ENCODE measurements at regions not wholly inside any gene's neighbourhood (a gene's known extent, or its start where the extent isn't known, plus 50 kb on each side); places are given as distances from the start of the nearest gene placed in this dataset.

DNA sequence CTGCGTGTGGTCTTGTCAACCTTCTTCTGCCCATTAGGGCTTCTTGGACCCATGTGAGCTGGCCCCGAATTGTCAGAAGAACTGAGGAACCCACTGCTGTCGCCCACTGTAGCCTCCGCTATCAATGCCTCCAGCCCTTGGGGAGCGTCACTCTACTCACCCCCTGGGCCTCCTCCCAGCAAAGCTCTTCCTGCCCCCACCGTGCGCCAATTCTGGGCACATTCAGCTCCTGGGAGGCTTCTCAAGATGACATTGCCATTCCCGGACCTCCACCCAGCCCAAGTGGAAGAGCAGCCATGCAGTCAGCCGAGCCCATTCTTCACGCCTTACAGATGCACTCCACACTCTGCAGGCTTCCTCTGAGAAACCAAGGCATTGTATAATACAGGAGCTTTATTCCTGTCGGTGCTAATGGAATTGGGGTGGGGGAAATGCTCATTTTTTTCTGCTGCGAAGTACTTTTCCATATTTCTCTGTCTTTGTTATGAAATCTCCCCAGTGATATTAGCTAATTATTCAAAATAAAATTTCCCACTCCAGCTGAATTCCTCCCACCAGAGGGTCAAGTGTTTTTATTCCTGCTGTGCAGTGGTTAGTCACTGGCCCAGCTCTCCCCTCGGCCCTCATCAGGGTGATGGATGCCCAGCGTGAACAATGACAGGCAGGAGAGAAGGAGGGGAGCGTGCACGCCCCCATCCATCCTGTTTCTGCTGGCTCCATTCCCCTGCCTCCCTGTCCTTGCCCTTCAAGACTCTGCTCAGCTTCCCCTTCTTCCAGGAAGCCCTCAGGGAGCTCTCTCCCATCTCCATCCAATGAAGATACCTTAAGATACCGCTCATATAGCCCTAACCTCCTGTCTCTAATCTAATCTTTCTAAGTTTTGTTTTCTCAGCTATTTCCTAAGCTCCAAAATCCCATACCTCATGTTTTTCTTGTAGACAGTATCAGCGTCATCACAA, 87.7 kb downstream of the C16orf95 start:
- DNase-seq (ENCODE audit: low read depth) = no peak

DNA sequence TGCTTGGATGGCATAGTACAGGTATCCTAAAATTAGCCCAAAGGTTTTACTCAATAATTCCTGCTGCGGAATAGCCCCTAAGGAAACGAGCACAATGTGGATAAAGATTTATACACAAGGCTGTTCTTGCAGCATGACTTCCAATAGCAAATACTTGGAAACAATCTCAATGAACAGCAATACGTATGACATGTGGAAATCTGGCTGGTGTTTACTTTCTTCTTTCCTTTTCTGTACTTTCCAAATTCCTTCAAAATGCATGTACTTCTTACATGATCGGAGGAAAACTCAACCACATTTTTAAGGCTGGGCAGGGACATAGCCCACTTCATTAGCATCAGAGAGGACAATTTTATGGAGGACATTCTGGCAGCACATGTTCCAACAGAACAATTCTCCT, 86.6 kb downstream of the C16orf95 start:
- DNase-seq (ENCODE audit: low read depth) = no peak

DNA sequence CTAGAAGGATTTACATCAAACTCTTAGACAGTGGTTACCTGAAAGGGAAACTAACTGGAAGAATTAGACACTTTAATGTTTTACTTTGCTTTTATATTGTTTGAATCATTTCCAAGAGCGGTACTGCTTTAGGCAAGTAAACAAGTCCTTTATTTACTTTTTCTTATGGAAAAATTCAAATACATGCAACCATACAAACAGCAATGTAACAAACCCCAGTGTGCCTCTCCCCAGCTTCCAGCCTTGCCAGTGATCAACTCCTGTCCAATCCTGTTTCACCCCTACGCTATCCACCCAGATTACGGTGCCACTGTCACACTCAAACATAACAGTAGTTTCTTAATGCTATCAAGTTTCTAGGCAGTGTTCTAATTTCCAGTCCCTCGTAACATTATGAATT, 85.9 kb downstream of the C16orf95 start:
- no peak for DNase-seq (ENCODE audit: low read depth)

DNA sequence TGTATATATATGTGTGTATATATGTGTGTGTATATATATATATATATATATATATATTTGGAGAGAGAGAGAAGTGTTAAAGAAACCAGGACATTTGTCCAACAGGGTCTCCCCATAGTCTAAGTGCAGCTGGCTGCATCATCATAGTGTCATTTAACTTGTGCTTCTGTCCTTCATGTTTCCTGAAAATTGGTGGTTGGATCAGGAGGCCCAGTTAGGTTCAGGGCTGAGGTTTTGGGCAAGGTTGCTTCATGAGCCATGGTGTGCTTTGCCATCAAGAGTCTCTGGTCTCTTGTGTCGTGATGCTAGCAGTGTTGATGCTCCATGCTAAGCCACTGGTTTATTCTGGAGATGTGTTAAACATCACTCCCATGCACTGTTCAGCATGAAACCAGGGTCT, 85.3 kb downstream of the C16orf95 start:
- DNase-seq (ENCODE audit: low read depth) = no peak

DNA sequence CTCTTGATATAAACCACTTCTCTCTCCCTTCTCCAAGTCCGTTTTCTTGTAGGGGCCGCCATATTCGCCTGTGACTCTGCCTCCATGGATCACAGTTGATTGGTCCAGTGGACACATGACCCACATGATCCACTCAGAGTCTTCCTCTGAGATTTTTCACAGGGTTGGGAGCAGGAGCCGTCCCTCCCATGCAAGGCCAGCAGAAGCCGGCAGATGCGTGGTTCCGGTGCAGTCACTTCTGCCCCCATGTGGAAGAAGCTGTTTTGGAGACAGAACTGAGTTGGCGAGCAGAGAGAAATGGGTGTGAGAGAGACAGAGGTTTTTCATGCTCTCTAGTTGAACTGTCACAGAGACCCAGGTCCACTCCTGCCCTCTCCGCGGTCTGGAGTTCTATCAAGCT, 83.3 kb downstream of the C16orf95 start:
- DNase-seq (ENCODE audit: low read depth) = no peak

DNA sequence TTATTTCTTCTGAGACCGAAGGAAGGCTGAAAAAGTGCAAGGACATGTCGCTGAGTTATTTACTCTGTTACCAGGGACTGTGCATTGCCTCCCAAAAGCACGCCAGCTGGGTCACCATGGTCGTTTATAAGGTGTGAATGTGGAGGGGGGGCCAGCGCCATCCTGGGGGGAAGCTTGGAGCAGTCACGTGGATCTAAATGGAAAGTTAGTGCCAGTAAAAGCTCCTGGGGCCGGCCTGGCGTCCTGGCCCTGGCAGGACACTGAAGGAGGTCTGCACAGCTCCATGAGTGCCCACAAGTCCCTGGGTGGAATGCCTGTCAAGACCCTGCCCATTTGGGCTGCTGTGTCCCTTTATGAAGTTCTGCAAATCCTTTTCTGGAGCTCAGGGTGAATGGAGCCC, 82.6 kb downstream of the C16orf95 start:
- no peak for DNase-seq (ENCODE audit: low read depth)

DNA sequence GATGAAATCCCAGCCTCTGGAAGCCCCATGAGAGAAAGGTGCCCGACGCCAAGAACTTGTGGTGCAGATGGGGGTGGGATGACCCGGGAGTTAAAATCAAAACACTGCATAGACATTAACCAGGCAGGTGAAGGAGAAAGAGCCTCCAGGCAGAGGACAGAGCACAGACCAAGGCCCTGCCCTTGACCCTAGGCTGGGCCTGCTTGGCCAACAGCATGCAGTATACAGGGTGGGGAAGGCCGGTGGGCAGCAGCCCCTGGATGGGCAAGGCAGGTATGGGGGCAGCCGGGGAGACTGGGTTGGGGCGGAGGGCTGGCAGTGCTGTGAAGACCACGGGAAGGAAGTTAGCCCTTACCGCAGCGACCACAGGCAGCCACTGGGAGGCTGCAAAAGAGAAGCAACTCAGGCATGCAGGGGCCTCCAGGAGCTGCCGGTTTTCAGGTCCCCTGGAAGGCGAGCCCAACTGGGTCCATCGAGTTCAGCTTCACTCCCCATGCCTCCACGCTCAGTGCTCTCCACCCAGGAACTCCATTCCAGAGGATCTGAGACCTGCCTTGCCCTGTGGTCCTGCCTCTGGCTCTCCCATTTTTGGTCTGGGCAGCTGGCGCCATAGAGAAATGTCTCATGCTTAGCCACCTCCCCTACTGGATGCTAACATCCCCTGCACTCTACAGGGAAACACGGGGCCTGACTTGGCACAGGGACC, 81.2 kb downstream of the C16orf95 start:
- DNase-seq (ENCODE audit: low read depth) = no peak

DNA sequence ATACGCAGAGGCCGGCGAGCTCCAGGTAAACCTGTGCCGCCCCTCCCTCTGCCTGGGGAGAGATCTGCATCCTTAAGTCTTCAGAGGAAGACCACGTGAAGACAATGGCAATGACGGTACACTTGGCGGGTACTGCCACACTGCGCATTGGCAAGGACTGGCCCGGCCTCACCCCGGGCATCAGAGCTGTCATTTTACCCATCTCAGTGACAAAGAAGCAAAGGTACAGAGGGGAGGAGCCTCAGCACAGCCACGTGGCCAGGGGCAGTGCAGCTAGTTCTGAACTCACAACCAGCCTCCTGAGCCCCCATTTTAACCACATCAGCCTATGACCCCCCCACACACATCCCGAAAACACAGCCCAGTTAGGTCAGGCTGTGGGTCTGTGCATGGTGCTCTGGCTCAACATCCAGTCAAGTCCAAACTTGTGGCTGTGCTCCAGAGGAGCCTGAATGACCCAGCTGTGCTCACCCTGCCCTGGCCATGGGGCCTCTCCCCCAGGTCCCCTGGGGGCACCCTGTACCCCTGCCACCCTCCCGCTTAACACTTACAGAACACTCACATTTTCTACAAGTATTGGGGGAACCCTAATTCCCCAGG, 80.6 kb downstream of the C16orf95 start:
- no peak for DNase-seq (ENCODE audit: low read depth)

DNA sequence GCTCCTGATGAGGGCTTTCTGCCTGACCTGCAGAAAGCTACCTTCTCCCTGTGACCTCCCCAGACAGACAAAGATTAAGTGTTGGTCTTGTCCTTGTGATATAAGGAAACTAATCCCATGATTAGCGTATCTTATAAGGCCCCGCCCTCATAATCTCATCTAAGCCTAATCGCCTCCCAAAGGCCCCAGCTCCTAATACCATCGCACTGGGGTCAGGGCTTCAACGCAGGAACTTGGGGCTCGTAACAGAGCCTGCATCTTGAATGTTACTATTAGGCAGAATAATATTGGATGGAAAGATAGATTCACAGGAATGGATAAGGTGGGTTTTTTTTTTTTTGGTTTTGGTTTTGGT, 78.9 kb downstream of the C16orf95 start:
- DNase-seq (ENCODE audit: low read depth) = no peak

DNA sequence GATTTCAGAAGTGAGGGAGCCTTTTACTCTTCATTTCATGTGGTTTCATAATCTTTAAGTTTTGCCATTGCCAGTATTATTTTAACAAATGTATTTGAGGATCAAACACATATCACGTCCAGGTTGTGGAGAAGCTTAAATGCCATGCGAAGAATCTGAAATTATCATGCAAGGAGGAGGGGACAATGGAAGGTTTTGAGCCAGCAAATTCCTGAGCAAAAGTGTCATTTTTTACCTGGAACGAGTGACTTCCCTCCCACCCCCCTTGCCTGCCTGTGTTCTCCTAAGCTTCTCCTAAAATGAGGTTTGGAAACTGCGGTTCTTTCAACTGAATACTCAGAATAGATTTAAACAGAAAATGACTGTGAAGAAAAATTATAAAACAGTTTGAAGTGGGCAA, 77.6 kb downstream of the C16orf95 start:
- no peak for DNase-seq (ENCODE audit: low read depth)

DNA sequence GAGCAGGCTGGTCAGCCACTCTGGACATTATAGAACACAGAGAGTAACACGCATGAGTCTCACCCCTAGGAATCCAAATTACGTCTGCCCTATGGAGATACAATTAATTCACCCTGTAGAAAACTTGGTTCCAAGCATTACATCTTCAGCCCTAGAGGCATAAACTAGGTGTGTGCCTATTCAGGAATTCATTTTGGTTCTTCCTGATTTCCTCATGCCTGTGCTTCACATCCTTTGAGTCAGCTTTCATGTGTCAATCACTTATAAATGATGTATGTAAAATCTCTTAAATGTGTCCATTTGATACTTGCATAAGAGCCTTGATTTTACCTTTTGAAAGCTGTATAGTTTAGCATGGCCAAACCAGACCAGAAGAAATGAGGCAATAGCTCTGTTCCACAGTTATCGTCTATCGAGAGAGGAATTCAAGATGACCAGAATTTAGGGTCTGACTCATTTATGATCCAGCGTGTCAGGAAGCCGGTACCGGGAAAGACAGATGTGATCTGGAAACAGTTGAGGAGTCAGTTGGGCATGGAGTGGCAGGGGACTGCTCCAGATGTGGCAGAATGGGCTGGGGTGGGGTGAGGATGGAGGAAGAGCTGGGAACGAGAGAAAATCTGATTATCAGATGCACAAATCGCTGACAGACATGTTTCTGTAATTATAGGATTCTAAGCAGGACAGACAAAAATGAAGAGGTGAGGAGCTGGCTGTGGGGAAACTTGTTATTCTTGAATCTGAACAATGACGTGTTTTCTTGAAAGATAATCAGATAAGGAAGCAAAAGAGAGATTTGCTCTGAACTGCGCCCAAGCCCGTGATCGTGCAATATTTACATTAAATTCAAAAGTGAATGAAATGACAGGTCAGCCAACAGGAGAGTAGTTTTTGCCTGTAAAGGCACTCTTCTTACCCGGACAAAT, 76.7 kb downstream of the C16orf95 start:
- DNase-seq (ENCODE audit: low read depth) = no peak

DNA sequence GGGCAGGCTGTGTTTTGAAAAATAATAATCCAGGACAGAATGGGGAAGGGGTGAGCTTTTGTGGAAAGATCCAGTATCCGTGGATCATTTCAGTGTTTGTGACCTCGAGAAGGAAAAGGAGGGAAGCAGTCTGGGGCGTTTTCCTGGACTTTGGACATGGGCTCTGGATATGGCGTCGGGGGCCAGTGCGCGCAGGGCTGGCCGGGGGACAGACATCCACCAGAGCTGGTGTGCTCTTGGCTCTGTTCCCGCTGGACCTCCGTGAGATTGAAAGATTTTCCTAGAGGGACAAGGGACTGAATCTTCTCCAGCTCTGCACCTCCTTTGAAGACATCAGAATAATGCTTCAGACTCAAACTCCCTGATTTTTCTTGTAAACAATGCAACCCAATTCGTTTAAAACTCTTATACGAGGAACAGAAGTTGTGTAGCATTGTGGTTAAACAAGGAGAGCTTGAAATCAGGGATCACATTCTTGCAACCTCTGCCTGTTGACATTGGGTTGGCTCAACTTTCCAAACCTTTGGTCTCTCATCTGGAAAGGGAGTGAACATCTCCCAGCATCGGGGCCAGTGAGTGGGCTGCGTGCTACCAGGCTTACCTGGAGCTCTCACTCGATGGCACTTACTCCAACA, 75.9 kb downstream of the C16orf95 start:
- DNase-seq (ENCODE audit: low read depth) = no peak

DNA sequence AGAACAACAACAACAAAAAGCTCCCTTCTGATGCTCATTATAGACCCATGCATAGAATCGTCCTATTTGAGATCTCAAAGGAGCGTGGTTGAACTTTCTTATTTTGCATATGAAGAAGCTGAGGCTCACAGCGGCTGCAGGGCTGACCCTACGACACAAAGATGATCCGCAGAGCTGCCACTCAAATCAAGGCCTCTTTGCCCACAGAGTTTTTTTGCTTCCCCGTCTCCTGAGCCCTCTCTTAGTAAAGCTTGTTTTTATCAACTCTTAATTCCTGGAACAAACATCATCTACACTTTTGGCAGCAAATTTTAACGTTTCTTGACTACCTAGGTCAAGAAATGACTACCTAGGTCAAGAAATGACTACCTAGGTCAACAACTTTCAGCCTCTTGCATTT, 73.7 kb downstream of the C16orf95 start:
- DNase-seq (ENCODE audit: low read depth) = no peak

DNA sequence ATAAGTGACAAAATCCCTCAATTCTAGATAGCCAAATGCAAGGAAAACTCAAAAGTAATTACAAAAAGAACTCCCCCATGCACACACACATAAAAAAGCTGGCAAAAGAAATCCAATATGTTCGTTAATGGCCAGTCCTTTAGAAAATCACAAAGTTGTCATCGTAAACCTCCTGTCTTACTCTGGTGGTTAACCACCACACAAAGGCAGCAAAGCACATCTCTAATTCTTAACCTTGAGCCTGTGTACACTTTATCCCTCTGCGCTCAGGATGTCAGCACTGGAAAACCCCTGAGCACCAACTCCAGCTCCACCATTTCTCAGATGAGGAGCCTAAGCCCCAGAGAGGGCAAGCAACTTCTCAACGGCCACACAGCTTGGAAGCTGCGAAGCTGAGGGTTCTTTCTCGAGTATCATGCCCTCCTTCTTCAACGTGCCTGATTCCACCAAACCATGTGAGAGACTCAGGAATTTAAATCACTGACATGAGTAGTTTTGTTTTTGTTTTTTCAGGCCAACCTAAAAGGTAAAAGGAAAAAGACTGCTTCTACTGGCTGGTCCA, 72.5 kb downstream of the C16orf95 start:
- DNase-seq (ENCODE audit: low read depth) = no peak

DNA sequence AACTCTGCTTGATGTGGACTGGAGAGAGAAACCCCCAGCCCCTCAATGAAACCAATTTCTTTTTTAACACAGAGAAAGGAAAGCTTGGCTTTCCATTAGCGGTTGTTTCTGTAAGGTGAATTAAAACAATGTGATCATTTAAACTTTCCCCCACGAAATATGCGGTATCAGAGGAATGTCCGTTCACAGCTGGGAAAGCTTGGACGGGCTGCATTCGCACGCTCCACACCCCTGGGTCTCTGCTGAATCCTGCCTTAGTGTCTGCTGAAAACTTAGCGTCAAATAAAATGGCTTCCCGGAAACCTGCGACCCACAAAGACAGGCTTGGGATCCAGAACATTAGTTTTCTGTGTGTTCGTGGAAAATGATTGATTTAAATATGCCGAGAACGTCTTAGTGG, 71.7 kb downstream of the C16orf95 start:
- DNase-seq (ENCODE audit: low read depth) = no peak

DNA sequence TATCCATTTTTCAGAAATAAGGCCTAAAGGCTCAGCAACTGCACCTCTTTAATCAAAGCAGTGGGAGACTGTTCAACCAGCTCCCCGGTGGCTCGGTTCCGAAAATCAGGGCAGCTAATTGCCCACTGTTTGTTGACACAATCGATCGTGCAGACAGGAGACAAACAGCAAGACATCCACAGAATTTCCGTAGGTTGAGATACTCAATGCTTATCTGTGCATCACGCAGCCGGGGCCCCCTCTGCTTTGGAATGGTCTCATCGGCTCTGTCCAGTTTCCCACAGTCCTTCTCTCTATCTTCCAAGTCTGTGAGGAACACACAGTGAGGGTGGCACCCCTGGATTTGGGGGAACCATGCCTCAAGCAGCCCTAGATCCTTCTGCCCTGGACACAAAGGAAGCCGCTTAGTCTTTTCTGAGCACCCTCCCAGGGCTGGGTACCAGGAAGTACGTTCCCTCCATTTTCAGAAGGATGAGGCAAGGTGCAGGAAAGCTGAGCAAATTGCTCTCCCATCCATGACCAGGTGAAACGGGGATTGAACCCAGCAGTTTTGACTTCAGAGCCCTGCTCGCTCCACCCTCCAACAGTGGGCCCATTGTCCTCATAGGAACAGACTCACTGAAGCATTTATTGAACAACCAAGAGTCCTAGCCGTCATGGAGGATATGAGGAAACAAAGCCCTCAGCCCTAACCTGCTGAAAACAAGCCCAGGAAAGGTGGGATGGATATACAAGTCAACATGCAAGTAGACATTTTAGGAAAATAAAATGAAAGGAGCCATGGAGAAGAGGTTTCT, 70.7 kb downstream of the C16orf95 start:
- DNase-seq (ENCODE audit: low read depth) = no peak

DNA sequence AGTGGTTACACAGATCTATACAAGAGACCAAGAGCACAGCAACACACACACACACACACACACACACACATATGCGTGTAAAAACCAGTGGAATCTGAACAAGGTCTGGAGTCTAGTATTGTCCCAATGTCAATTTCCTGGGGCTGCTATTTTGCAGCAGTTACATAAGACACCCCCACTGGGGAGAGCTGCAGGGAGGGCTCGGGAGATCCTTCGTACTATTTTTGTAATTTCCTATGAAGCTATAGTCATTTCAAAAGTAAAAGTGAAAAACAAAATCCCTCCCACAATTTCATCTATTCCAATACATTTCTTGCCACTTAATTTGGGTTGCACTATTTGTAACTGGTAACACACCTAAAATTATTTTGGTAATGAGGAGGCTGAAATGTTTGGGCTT, 68.5 kb downstream of the C16orf95 start:
- DNase-seq (ENCODE audit: low read depth) = no peak

DNA sequence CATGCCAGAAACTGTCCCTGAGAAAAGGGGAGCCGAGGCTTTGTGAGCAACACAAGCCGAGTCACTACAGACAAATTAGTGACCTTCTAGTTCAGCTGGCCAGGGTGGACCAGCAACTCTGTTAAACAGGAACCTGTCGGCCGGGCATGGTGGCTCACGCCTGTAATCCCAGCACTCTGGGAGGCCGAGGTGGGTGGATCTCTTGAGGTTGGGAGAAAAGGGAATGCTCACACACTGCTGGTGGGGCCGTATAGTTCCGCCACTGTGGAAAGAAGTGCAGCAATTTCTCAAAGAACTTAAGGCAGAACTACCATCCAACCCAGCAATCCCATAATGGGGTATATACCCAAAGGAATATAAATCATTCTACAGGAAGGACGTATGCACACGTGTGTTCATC, 67.8 kb downstream of the C16orf95 start:
- no peak for DNase-seq (ENCODE audit: low read depth)

DNA sequence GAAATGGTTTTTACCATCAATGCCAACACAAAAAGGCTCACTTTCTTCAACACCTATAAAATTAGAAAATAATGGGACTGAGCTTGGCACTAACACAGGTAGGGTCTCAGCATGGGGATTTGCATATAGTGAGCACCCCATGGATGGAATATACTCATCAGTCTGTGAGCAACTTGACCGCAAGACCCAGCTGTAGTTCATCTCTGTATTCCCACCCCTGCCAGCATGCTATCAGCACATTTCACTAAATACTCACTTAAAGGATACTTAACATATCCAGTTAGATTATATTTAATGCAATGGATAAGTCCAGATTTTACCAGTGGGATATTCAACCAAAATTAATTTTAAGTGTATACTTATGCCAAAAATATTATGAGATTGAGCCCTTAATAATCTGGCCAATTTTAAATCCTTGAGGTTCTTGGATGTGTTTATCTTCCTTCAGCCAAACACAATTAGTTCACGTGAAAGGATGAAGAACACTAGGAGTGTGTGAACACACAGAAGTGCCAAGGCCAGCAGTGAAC, 66.7 kb downstream of the C16orf95 start:
- no peak for DNase-seq (ENCODE audit: low read depth)
